Duodenal mucosa (tissue), 2 donors: ENCODE measurements at regions not wholly inside any gene's neighbourhood (a gene's known extent, or its start where the extent isn't known, plus 50 kb on each side); places are given as distances from the start of the nearest gene placed in this dataset.
"Not testable (repeated sequence)": the region's sequence is repeated elsewhere in the genome, so short reads cannot be mapped to it uniquely, and the experiment has no call there.

Experiments used
- H3K27ac ChIP-seq: one replicate; pipeline ENCODE4 v1.7.0; 2013; ENCODE audit warnings: low read depth, low read length
- H3K27me3 ChIP-seq, 2 donors: one replicate each; pipeline ENCODE4 v1.7.0; 2013; ENCODE audit warnings: low read length in 2 of 2, control low read depth in 1 of 2; ENCODE audit not compliant: insufficient read depth in 2 of 2, control insufficient read depth in 1 of 2
- H3K36me3 ChIP-seq, 2 donors: one replicate each; pipeline ENCODE4 v1.7.0; 2013; ENCODE audit warnings: low read length in 2 of 2, control low read depth in 1 of 2; ENCODE audit not compliant: insufficient read depth in 2 of 2, control insufficient read depth in 1 of 2
- H3K4me1 ChIP-seq, 2 donors: one replicate each; pipeline ENCODE4 v1.7.0; 2013; ENCODE audit warnings: low read length in 2 of 2, control low read depth in 1 of 2; ENCODE audit not compliant: insufficient read depth in 2 of 2, control insufficient read depth in 1 of 2
- H3K4me3 ChIP-seq, 2 donors: one replicate each; pipeline ENCODE4 v1.7.0; 2013; ENCODE audit warnings: low read length in 2 of 2, low read depth in 1 of 2
- H3K9ac ChIP-seq, 2 donors: one replicate each; pipeline ENCODE4 v1.7.0; 2013; ENCODE audit warnings: low read length in 2 of 2, low read depth in 1 of 2
- H3K9me3 ChIP-seq, 2 donors: one replicate each; pipeline ENCODE4 v1.7.0; 2013; ENCODE audit warnings: low read length in 2 of 2, control low read depth in 1 of 2; ENCODE audit not compliant: control insufficient read depth in 1 of 2

GRCh38 chr9:1156794-1157550 is 106.8 kb downstream of the DMRT2 start:
- Histone ChIP-seq H3K9ac (no peak overlapping the region), H3K4me3 (no peak overlapping the region), H3K36me3 (no peaks in the 10 kb centered on the region), H3K9me3 (no peaks in the 10 kb centered on the region), H3K4me1 (no peaks in the 10 kb centered on the region), H3K27me3 (no peaks in the 10 kb centered on the region), H3K27ac (no peak overlapping the region)

DNA sequence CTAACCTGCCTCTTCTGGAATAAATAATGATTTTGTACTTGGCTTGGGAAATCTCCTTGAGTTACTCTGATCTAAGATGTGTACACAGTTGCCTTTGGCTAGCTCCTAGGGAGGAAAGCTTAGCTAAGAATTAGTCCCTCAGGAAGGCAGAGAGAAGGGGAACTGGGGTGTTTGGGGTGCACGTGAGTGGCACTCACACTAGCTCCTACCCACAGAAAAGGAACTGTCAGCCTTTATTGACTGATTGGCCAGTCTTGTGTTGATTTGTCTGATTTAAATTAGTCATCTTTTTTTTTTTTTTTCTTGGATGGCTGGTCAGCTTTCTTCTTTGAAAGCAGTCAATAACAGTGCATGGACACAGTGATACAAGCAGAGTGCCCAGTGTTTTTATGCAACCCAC is 107.7 kb downstream of the DMRT2 start:
- H3K27ac ChIP-seq, result no peak overlapping the region

DNA sequence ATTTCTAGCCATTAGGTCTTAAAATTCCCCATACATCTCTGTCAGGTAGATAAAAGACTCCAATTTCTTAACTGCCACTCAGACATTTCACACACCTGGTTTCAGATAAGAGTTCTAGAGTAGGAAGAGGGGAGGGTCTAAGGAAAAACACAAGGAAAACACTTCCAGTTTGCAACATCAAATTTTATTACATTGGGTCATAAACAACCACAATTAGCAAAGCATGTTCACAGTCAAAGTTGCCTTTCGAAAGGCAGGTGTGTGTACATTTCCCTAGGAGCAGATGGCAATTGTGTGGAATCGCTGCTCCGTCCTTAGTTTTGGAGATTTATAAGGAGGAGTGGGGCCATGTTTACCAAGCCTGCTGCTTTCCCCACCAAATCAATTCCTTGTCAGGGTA is 120.8 kb downstream of the DMRT2 start:
- Histone ChIP-seq H3K27ac (no peak overlapping the region), H3K36me3 (no peaks in the 10 kb centered on the region), H3K4me3 (no peak overlapping the region), H3K4me1 (no peaks in the 10 kb centered on the region), H3K9me3 (no peaks in the 10 kb centered on the region), H3K27me3 (no peaks in the 10 kb centered on the region), H3K9ac (no peak overlapping the region)

More for the DNA sequence above, 107.7 kb downstream of the DMRT2 start:
- Histone ChIP-seq H3K4me1 (no peaks in the 10 kb centered on the region), H3K9me3 (no peaks in the 10 kb centered on the region), H3K9ac (no peak overlapping the region), H3K36me3 (no peaks in the 10 kb centered on the region), H3K4me3 (no peak overlapping the region), H3K27me3 (no peaks in the 10 kb centered on the region)

DNA sequence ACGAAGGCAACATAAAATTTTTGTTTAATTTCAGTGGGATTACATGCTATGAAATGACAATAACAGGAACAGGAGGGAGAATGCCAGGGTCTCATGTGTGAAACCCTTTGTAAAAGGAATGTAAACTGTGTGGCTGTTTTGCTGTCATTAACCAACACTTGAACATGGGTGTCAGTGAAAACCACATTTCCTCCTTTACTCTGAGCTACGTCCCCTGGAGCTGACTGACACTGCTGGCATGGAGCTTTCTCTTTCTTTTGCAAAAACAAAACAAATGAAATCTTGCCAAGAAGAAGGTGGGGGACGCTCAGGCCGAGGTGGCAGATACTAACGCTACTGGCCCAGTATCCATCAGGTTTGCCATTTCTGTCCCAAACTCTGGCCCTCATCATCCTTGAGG is 121.4 kb downstream of the DMRT2 start:
- no peak overlapping the region for H3K9ac ChIP-seq
- H3K4me1 ChIP-seq, result no peaks in the 10 kb centered on the region
- no peaks in the 10 kb centered on the region for H3K9me3 ChIP-seq
- H3K27ac ChIP-seq, result no peak overlapping the region
- H3K27me3 ChIP-seq, result no peaks in the 10 kb centered on the region
- no peak overlapping the region for H3K4me3 ChIP-seq
- H3K36me3 ChIP-seq, result no peaks in the 10 kb centered on the region

DNA sequence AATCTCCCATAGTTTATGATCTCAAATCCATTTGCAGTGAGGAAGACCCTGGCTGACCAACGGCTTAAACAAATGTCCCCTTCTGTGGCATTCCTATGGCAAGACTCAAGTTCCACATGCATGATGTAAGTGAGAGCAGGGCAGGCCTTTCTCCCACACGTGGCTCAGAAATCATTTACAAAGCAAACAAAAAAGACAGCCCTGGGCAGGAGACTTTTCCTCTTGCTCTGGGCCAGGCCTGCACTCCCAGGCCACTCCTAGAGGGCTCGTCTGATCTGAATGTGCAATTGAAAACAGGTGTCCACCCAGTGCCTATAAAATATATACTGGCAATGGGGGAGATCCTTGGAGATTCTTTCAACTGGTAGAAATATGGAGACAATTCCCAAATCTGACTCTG is 123.1 kb downstream of the DMRT2 start:
- no peaks in the 10 kb centered on the region for H3K36me3 ChIP-seq
- H3K9me3 ChIP-seq, result no peaks in the 10 kb centered on the region
- no peak overlapping the region for H3K27ac ChIP-seq
- H3K27me3 ChIP-seq, result no peaks in the 10 kb centered on the region
- no peak overlapping the region for H3K4me3 ChIP-seq
- H3K9ac ChIP-seq, result no peak overlapping the region
- no peaks in the 10 kb centered on the region for H3K4me1 ChIP-seq

GRCh38 chr9:1173993-1174392 is 123.8 kb downstream of the DMRT2 start:
- H3K4me1 ChIP-seq, result no peaks in the 10 kb centered on the region
- H3K27ac ChIP-seq, result no peak overlapping the region
- H3K36me3 ChIP-seq, result no peaks in the 10 kb centered on the region
- no peaks in the 10 kb centered on the region for H3K27me3 ChIP-seq
- no peaks in the 10 kb centered on the region for H3K9me3 ChIP-seq
- H3K9ac ChIP-seq, result no peak overlapping the region
- no peak overlapping the region for H3K4me3 ChIP-seq

GRCh38 chr9:1179366-1179765 is 129.2 kb downstream of the DMRT2 start:
- Histone ChIP-seq H3K4me3 (no peak overlapping the region), H3K27me3 (no peaks in the 10 kb centered on the region), H3K9ac (no peak overlapping the region), H3K4me1 (no peaks in the 10 kb centered on the region), H3K27ac (no peak overlapping the region), H3K9me3 (no peaks in the 10 kb centered on the region), H3K36me3 (no peaks in the 10 kb centered on the region)

- H3K9ac ChIP-seq, result no peak overlapping the region
- no peak overlapping the region for H3K27ac ChIP-seq
- no peak overlapping the region for H3K4me3 ChIP-seq
- no peaks in the 10 kb centered on the region for H3K27me3 ChIP-seq
- H3K4me1 ChIP-seq, result no peaks in the 10 kb centered on the region
- no peaks in the 10 kb centered on the region for H3K9me3 ChIP-seq
- H3K36me3 ChIP-seq, result no peaks in the 10 kb centered on the region
Observed at GRCh38 chr9:1184146-1184545, 134.0 kb downstream of the DMRT2 start.

DNA sequence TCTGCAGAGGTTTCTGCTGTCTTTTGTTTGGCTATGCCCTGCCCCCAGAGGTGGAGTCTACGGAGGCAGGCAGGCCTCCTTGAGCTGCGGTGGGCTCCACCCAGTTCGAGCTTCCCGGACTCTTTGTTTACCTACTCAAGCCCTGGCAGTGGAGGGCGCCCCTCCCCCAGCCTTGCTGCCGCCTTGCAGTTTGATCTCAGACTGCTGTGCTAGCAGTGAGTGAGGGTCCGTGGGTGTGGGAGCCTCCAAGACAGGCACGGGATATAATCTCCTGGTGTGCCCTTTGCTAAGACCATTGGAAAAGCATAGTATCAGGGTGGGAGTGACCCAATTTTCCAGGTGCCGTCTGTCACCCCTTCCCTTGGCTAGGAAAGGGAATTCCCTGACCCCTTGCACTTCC is 137.0 kb downstream of the DMRT2 start:
- not testable (repeated sequence) for H3K36me3 ChIP-seq, H3K4me1 ChIP-seq, H3K9me3 ChIP-seq, H3K27me3 ChIP-seq, H3K9ac ChIP-seq, H3K27ac ChIP-seq, H3K4me3 ChIP-seq

- H3K4me3 ChIP-seq, H3K4me1 ChIP-seq, H3K27ac ChIP-seq, H3K9ac ChIP-seq, H3K9me3 ChIP-seq, H3K36me3 ChIP-seq, H3K27me3 ChIP-seq: not testable (repeated sequence)
Observed at GRCh38 chr9:1195636-1196035, 145.5 kb downstream of the DMRT2 start.

- H3K27me3 ChIP-seq, result no peaks in the 10 kb centered on the region
- peaks cover 0 to 3% of the 10 kb centered on the region in 2 donors for H3K9me3 ChIP-seq
- H3K27ac ChIP-seq, result no peak overlapping the region
- H3K9ac ChIP-seq, result no peak overlapping the region
- H3K36me3 ChIP-seq, result no peaks in the 10 kb centered on the region
- H3K4me3 ChIP-seq, result no peak overlapping the region
- no peaks in the 10 kb centered on the region for H3K4me1 ChIP-seq
Observed at GRCh38 chr9:1198085-1198484, 147.9 kb downstream of the DMRT2 start.
